HUDEP-2 (cell line): ENCODE measurements at regions not wholly inside any gene's neighbourhood (a gene's known extent, or its start where the extent isn't known, plus 50 kb on each side); places are given as distances from the start of the nearest gene placed in this dataset.
"Not testable (repeated sequence)": the region's sequence is repeated elsewhere in the genome, so short reads cannot be mapped to it uniquely, and the experiment has no call there.

Source experiments
- DNase-seq, 76 experiments: peaks; one replicate each; lab custom pipeline; 2025; ENCODE audit not compliant: unreplicated experiment in 76 of 76; lab: John Stamatoyannopoulos, UW

GRCh38 chr4:28832444-28832843 lies 1887.7 kb upstream of the PCDH7 start:
- DNase-seq: no peak

- DNase-seq: no peak
Observed at GRCh38 chr4:28834120-28834519, 1886.0 kb upstream of the PCDH7 start.

- no peak for DNase-seq
Observed at GRCh38 chr4:28835501-28835900, 1884.7 kb upstream of the PCDH7 start.

GRCh38 chr4:28842271-28842670 lies 1877.9 kb upstream of the PCDH7 start:
- DNase-seq: no peak

GRCh38 chr4:28845158-28845557 lies 1875.0 kb upstream of the PCDH7 start:
- no peak for DNase-seq

GRCh38 chr4:28857028-28857427 lies 1863.1 kb upstream of the PCDH7 start:
- not testable (repeated sequence) for DNase-seq

GRCh38 chr4:28868841-28869240 lies 1851.3 kb upstream of the PCDH7 start:
- DNase-seq: no peak

GRCh38 chr4:28879178-28879577 lies 1841.0 kb upstream of the PCDH7 start:
- no peak for DNase-seq

GRCh38 chr4:28879900-28880299 lies 1840.3 kb upstream of the PCDH7 start:
- DNase-seq: no peak

GRCh38 chr4:28883211-28883610 lies 1837.0 kb upstream of the PCDH7 start:
- no peak for DNase-seq

- no peak for DNase-seq
Observed at GRCh38 chr4:28886934-28887333, 1833.2 kb upstream of the PCDH7 start.

- DNase-seq: no peak
Observed at GRCh38 chr4:28890949-28891775, 1829.0 kb upstream of the PCDH7 start.

- DNase-seq: no peak
Observed at GRCh38 chr4:28913466-28913865, 1806.7 kb upstream of the PCDH7 start.

GRCh38 chr4:28916585-28916984 lies 1803.6 kb upstream of the PCDH7 start:
- DNase-seq: no peak

GRCh38 chr4:28918871-28919270 lies 1801.3 kb upstream of the PCDH7 start:
- no peak for DNase-seq

GRCh38 chr4:28921886-28922285 lies 1798.3 kb upstream of the PCDH7 start:
- DNase-seq: no peak

GRCh38 chr4:28926156-28926555 lies 1794.0 kb upstream of the PCDH7 start:
- no peak for DNase-seq

- no peak for DNase-seq
Observed at GRCh38 chr4:28942631-28943030, 1777.5 kb upstream of the PCDH7 start.

- DNase-seq: no peak
Observed at GRCh38 chr4:28947374-28947773, 1772.8 kb upstream of the PCDH7 start.

GRCh38 chr4:28948501-28948900 lies 1771.7 kb upstream of the PCDH7 start:
- DNase-seq: no peak

- no peak for DNase-seq
Observed at GRCh38 chr4:28966982-28967381, 1753.2 kb upstream of the PCDH7 start.

GRCh38 chr4:28973587-28974350 lies 1746.4 kb upstream of the PCDH7 start:
- no peak for DNase-seq
